ENCODE measurements at regions not wholly inside any gene's neighbourhood (a gene's known extent, or its start where the extent isn't known, plus 50 kb on each side); places are given as distances from the start of the nearest gene placed in this dataset.

- TF ChIP-seq CTCF (IDR thresholded peaks at IDR 0.05) = no peak
- TF ChIP-seq POLR2A (IDR thresholded peaks at IDR 0.05) = no peak
These were observed 215.1 kb upstream of the FAR2 start for GRCh38 chr12:28933864-28934527.

All from esophagus squamous epithelium (tissue), 4 donors.